Neural progenitor cell (in vitro differentiated cells): ENCODE measurements at regions not wholly inside any gene's neighbourhood (a gene's known extent, or its start where the extent isn't known, plus 50 kb on each side); places are given as distances from the start of the nearest gene placed in this dataset.

Experiments
- CTCF ChIP-seq: fragments of 200-600 bp; sonication (generic); IDR thresholded peaks from 2 replicates; pipeline ENCODE4 v1.5.1; 2017; ENCODE audit warnings: antibody characterized with exemption, mild to moderate bottlenecking
- EZH2phosphoT487 ChIP-seq: fragments of 200-600 bp; sonication (generic); IDR thresholded peaks from 2 replicates; pipeline ENCODE4 v1.6.1; 2017; ENCODE audit warnings: antibody characterized with exemption

- no peak for TF ChIP-seq EZH2phosphoT487
- TF ChIP-seq CTCF = no peak
These were observed 73.5 kb upstream of the EMCN start for GRCh38 chr4:100591161-100591876.
